Prostate gland (tissue), 2 donors: ENCODE measurements at regions not wholly inside any gene's neighbourhood (a gene's known extent, or its start where the extent isn't known, plus 50 kb on each side); places are given as distances from the start of the nearest gene placed in this dataset.

Experiments
- DNase-seq: peaks from one replicate; pipeline ENCODE4 v3.0.0-alpha.2; 2019; ENCODE audit warnings: low spot score
- H3K27ac ChIP-seq, 2 donors: fragments of 200-600 bp; sonication (generic); 2 replicates each; pipeline ENCODE4 v1.5.1; 2017 to 2019
- H3K27me3 ChIP-seq: fragments of 200-600 bp; sonication (generic); replicated peaks from 2 replicates; pipeline ENCODE4 v1.5.1; 2019; ENCODE audit not compliant: insufficient read depth
- H3K36me3 ChIP-seq, 2 donors: fragments of 200-600 bp; sonication (generic); 1 replicate in 1 of 2; 2 replicates in 1 of 2; pipeline versions ENCODE4 v1.5.1 to v1.8.1; 2017 to 2019
- H3K4me1 ChIP-seq: fragments of 200-600 bp; sonication (generic); replicated peaks from 2 replicates; pipeline ENCODE4 v1.5.1; 2019
- H3K4me3 ChIP-seq, 2 donors: fragments of 200-600 bp; sonication (generic); 2 replicates each; pipeline ENCODE4 v1.5.1; 2017 to 2019
- H3K9me3 ChIP-seq: fragments of 200-600 bp; sonication (generic); 2 replicates; pipeline ENCODE4 v1.5.1; 2017
- CTCF ChIP-seq, 4 experiments: fragments of 200-600 bp in 2 of 4; fragments of 450-650 bp in 2 of 4; sonication (generic) in 2 of 4; IDR thresholded peaks; 1 replicate in 3 of 4; 2 replicates in 1 of 4; pipeline ENCODE4 v1.5.1; 2016 to 2019; ENCODE audit warnings: antibody characterized with exemption in 4 of 4, mild to moderate bottlenecking in 2 of 4, moderate library complexity in 2 of 4
- POLR2A ChIP-seq: fragments of 450-650 bp; IDR thresholded peaks from one replicate; pipeline ENCODE4 v1.6.1; 2016; ENCODE audit warnings: antibody characterized with exemption, mild to moderate bottlenecking
- POLR2AphosphoS5 ChIP-seq: sonication (generic); formaldehyde crosslinking; IDR thresholded peaks from one replicate; pipeline ENCODE4 v1.6.1; 2017; ENCODE audit warnings: antibody characterized with exemption
- WGBS: methylation state at CpG from one replicate; pipeline ENCODE4 v1.1.5; 2018; 5-methylcytosine and 5-hydroxymethylcytosine counted together
- intact Hi-C: fragments of 100-400 bp; cut with DNase I; formaldehyde crosslinking; loops from one replicate; pipeline ENCODE4 v1.14.2; 2022
- small RNA-seq, 2 donors: library from RNA; depleted of rRNA; stranded (forward); fragments of <200 nt; gene quantifications; one replicate each; pipeline ENCODE3, GENCODE V24; 2016

GRCh38 chr1:164907666-164908065 lies 348.7 kb downstream of the PBX1 start:
- H3K4me3 ChIP-seq: no peak overlapping the region
- no peak overlapping the region for H3K27ac ChIP-seq
- H3K36me3 ChIP-seq: no peaks in the 10 kb centered on the region
- intact Hi-C loops: no loop called here
- TF ChIP-seq POLR2AphosphoS5: no peak
- no peak for TF ChIP-seq CTCF (IDR thresholded peaks at IDR 0.05)
- TF ChIP-seq POLR2A: no peak
- no peaks in the 10 kb centered on the region for H3K27me3 ChIP-seq
- 64% methylated on average over 2 of the region's 2 CpGs for WGBS
- no peaks in the 10 kb centered on the region for H3K4me1 ChIP-seq
- DNase-seq: no peak
- H3K9me3 ChIP-seq: no peaks in the 10 kb centered on the region

GRCh38 chr1:164905869-164906268 lies 346.9 kb downstream of the PBX1 start:
- TF ChIP-seq CTCF (IDR thresholded peaks at IDR 0.05): no peak
- no peak for TF ChIP-seq POLR2AphosphoS5
- TF ChIP-seq POLR2A: no peak
- intact Hi-C loops: no loop called here
- DNase-seq: no peak
- Histone ChIP-seq H3K27me3 (no peaks in the 10 kb centered on the region), H3K9me3 (no peaks in the 10 kb centered on the region), H3K4me1 (no peaks in the 10 kb centered on the region), H3K36me3 (no peaks in the 10 kb centered on the region), H3K4me3 (no peak overlapping the region), H3K27ac (no peak overlapping the region)
- 78% methylated on average over 9 of the region's 9 CpGs for WGBS

- 68% methylated on average over 2 of the region's 2 CpGs for WGBS
- Histone ChIP-seq H3K27me3 (no peaks in the 10 kb centered on the region), H3K27ac (no peak overlapping the region), H3K4me3 (no peak overlapping the region), H3K4me1 (no peaks in the 10 kb centered on the region), H3K36me3 (no peaks in the 10 kb centered on the region), H3K9me3 (no peaks in the 10 kb centered on the region)
- no peak for DNase-seq
- no peak for TF ChIP-seq CTCF (IDR thresholded peaks at IDR 0.05)
- TF ChIP-seq POLR2A: no peak
- TF ChIP-seq POLR2AphosphoS5: no peak
- intact Hi-C loops: no loop called here
Observed at GRCh38 chr1:164902491-164902890, 343.5 kb downstream of the PBX1 start.

Small RNA genes lying in the stretch of these regions (small RNA-seq; reads per million reads assigned to genes)
- 0 reads per million in 2 donors for gene RNU6-755P
